RPMI7951 (cell line): ENCODE measurements at regions not wholly inside any gene's neighbourhood (a gene's known extent, or its start where the extent isn't known, plus 50 kb on each side); places are given as distances from the start of the nearest gene placed in this dataset.
A peak's percentile ranks its signal among the peaks of the same experiment; 100 is the strongest.

Experiments
- DNase-seq: peaks from one replicate; pipeline ENCODE4 v3.0.0-alpha.2; 2012; ENCODE audit warnings: low read depth

DNA sequence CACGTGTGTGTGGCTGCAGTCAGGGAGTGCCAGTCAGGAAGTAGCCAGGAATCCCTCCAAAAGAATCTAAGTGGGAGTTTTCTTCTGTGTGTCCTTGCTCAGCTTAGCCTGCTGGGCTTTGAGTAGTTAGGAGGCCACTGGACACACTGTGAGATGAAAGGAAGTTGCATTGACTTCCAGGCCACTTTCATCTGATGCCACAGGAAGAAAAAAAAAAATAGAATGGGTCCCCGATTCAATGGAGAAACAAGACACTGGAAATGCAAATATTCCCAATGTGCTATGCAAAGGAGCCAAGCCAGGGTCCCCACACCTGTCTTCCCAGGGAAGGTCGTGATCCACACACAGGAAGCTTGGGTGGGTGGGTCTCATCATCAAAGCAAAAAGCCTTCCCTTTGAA, 95.6 kb upstream of the E2F8 start:
- no peak for DNase-seq

GRCh38 chr11:19332476-19332875, 91.7 kb upstream of the E2F8 start:
- no peak for DNase-seq

- no peak for DNase-seq
These were observed 89.7 kb upstream of the E2F8 start for GRCh38 chr11:19330416-19330815.

DNA sequence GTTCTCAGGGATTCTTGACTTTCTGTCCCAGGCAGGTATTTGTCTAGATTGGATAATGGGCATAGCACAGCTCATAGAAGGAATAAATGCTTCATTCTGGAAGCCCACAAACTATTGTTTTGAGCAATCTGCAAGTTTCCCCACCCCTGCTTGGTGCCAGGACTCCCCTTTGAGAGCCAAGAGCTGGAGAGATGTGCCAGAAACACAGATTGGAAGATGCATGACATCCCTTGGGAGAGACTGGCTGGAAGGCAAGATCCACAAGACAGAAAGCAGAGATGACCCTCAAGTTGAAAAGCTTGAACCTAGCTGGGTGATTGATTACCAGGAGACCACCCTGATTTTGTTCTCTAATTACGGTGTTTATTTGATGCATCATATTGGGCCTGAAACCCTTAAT, 89.2 kb upstream of the E2F8 start:
- no peak for DNase-seq

DNA sequence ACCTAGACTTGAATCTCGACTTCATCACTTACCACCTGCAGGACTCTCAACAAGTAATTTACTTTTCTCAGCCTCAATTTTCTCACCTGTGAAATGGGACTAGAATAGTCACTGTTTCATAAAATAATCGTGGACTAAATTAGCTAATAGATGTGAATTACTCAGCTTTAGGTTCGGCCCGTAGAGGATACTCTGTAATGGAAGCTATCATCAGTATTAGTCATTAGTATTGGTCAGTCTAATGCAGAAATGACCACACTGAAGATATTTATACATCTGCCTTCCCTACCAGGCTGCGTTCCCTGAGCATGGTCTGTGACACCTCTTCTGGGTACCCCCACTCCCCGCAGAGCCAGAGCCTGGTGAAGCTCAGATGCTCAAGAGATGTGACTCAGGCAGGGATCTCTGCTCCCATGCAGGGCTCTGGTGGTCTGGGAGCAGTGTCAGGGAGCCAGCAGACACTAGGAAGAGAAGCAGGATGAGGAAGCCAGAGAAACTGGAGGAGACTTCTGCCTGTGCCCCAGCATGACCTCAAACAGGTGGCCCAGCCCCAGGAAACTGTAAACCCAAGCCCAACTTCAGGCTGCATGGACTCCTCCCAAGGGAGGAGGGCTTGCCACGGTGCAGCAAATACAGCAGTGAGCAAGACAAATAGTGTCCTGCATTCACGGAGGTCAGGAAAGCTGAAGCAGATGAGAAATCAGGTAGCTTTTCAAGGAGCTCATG, 88.0 kb upstream of the E2F8 start:
- DNase-seq, result no peak

DNA sequence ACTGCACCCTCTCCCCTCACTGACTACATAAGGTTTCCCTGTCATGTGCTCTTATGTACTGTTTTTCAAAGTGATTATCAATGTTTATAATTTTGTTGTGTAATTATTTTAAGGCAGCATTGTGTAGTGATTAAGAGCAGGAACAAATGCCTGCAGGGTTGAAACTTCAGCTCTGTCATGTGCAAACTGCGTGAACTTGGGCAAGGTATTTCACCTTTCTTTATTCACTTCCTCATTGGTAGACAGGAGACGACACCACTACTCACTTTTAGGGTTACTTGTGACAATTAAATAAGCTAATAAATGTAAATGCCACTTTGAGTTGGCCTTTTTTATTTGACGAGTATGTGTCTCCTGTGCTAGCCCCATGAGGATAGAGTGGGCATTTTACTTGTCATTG, 86.5 kb upstream of the E2F8 start:
- DNase-seq, result no peak

GRCh38 chr11:19326499-19326898, 85.8 kb upstream of the E2F8 start:
- DNase-seq, result peak; percentile 7

- DNase-seq, result no peak
These were observed 82.8 kb upstream of the E2F8 start for GRCh38 chr11:19323502-19323901.

GRCh38 chr11:19321351-19321750, 80.6 kb upstream of the E2F8 start:
- no peak for DNase-seq

DNA sequence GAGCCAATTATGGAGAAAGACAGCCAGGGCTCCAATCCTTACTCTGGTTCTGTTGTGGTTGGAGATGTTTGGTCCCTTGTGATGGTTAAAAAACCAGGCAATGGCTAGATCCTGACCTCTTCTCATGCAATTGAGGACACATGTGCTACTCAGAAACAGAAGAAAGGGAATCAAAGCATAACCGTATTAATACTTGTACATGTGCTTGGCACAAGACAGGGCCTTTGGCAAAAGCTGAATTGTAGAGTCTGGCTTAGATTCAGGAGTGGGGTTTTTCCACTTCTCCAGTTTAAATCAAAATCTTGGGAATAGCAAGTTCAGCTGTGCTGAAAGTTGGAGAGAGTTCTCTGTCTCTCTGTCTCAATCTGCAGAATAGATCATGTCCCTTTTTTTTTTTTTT, 80.1 kb upstream of the E2F8 start:
- no peak for DNase-seq

GRCh38 chr11:19316434-19316833, 75.7 kb upstream of the E2F8 start:
- DNase-seq, result no peak

GRCh38 chr11:19315511-19315910, 74.8 kb upstream of the E2F8 start:
- no peak for DNase-seq

- no peak for DNase-seq
These were observed 72.4 kb upstream of the E2F8 start for GRCh38 chr11:19313140-19313539.

GRCh38 chr11:19311308-19312030, 70.7 kb upstream of the E2F8 start:
- DNase-seq, result peak; percentile 38

GRCh38 chr11:19307498-19307897, 66.8 kb upstream of the E2F8 start:
- DNase-seq, result no peak

DNA sequence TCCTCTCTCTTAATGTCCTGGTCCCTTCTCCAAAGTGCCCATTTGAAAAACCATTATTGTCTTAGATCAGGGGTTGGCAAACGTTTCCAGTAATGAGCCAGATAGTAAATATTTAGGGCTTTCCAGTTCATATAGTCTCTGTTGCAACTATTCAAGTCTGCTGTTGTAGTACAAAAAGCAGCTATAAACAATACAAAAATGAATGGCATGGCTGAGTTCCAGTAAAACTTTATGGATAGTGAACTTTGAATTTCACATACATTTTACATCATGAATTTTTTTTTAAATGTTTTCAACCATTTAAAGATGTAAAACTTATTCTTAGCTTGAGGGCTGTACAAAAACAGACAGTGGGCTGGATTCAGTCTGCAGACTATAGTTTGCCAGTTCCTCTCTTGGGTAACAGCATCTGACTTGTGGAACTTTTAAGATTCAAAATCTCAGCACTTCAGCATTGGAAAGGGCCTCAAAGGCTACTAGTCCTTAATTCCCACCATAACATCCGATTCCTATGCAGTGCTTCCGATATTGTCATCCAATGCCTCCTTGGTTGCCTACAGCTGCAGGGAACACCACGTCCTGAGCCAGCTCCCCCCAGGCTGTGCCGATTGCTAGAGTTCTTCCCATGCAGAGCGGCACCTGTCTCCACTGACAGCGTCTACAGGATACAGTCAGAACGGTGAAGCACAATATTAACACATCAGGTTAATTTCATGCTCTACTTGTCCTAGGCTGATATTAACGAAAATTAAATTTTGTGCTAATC, 65.6 kb upstream of the E2F8 start:
- no peak for DNase-seq

GRCh38 chr11:19301361-19301760, 60.6 kb upstream of the E2F8 start:
- DNase-seq, result no peak

- DNase-seq, result no peak
These were observed 53.7 kb upstream of the E2F8 start for GRCh38 chr11:19294444-19294843.

- no peak for DNase-seq
These were observed 50.3 kb upstream of the E2F8 start for GRCh38 chr11:19291064-19291463.
